HG03342 (cell line): ENCODE measurements at regions not wholly inside any gene's neighbourhood (a gene's known extent, or its start where the extent isn't known, plus 50 kb on each side); places are given as distances from the start of the nearest gene placed in this dataset.

Experiments
- ATAC-seq: cut with Tn5 transposase; IDR thresholded peaks from one replicate; pipeline ENCODE4 v1.9.1; 2021; ENCODE audit warnings: mild to moderate bottlenecking, moderate library complexity; ENCODE audit not compliant: unreplicated experiment

GRCh38 chr2:64767670-64768468 lies 114.2 kb upstream of the SERTAD2 start:
- ATAC-seq = peak; percentile 83

DNA sequence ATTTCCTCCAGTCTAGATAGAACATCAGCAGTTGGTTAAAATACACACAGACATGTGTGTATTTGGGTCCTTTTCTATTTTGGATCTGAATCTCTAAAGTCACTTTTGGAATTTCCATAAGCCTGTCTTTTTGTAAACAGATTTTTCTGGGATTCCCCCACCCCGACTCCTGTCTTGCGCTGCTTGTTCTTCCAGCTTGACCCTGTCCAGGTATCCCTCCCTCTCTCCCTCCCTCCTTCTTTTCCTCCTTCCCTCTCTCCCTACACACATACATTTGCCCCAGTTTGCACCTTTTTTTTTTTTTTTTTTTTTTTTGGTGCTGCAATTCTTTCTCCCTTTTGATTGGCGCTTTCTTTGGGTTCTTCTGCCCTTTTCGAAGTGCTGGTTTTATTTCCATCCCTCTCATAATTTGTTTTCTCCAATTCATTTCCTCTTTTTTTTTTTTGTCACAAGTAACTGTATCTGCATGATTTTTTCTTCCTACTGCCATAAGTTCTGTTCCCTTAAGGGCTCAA lies 114.8 kb upstream of the SERTAD2 start:
- ATAC-seq = peak; percentile 3

GRCh38 chr2:64769392-64770044 lies 115.8 kb upstream of the SERTAD2 start:
- ATAC-seq = no peak

DNA sequence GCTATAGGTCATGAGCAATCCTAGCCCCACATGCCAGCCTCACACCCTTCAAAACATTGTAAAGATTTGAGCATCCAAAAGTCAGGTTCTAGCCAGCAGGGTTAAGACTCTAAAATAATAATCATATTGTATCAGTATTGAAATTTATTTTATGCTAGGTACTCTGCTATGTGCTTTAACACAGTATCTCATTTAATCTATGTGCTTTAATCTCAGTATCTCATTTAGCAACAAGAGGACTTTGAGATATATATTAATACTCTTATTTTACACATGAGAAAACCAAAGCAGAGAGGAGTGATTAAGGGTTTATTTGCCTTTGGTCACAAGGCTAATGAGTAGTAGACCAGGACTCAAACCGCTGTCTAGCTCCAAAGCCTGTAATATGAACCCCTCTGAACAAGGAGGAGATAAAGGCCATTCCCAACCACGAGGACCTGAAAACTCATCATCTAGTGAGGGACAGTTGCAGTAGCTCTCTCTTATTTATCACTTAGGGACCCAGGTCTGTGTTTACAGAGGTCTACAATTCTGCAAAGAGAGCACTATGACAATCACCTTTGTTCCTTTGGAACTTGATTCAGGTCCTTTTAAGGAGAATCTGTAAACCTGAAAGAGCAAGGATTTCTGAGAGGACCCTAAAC lies 116.5 kb upstream of the SERTAD2 start:
- no peak for ATAC-seq

DNA sequence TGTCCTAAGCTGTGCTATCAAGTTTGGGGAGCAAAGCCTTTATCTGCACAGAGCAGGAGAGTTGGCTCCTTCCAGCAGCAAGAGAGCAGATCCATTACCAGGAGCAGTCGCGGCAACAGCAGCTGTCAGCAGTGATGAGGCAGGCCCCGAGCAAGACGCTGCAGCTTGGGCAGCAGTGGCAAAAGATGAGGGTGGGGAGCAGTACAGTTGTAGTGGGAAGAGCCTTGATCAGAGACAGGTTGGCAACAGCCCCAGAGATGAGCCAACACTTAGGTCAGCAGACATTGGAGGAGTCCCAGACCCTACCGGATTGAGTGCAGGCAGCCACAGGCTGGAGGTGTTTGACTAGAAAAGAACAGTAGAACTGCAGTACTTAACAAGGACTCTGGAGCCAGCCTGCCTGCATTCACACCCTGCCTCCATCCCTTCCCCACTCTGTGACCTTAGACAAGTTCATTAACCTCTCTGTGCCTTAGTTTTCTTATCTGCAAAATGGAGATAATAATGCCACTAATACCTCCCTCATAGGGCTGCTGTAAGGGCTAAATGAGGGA lies 117.1 kb upstream of the SERTAD2 start:
- no peak for ATAC-seq

- no peak for ATAC-seq
Observed at GRCh38 chr2:64771737-64772136, 118.0 kb upstream of the SERTAD2 start.

GRCh38 chr2:64773461-64774118 lies 119.9 kb upstream of the SERTAD2 start:
- no peak for ATAC-seq

- no peak for ATAC-seq
Observed at GRCh38 chr2:64777841-64778240, 124.1 kb upstream of the SERTAD2 start.

DNA sequence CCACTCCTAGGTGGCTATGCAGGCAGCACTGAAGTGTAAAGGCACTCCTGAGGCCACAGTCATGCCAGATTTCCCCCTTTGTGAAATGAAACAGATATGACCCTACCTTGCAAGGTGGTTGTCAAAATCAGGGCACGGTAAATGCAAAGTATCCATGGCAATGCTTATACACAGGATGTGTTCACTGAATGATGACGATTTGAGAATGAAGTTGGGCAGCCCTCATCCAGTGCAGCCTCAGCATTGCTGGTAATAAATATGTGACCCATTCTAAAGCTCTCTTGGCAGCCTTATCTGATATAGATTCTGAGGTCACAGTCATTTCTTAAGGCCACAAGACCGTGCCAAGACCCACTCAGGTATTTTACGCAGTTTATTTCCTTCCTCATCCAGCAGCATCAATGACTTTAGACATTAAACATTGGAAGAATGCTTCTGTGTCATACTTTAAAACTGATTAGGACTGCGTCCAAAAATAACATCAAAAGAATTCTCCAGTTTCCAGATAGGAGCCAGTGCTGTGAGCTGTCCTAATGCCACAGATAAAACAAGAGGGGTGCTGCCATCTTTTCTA lies 125.5 kb upstream of the SERTAD2 start:
- ATAC-seq = no peak

- ATAC-seq = no peak
Observed at GRCh38 chr2:64780041-64780440, 126.3 kb upstream of the SERTAD2 start.

- no peak for ATAC-seq
Observed at GRCh38 chr2:64781711-64782390, 128.1 kb upstream of the SERTAD2 start.

DNA sequence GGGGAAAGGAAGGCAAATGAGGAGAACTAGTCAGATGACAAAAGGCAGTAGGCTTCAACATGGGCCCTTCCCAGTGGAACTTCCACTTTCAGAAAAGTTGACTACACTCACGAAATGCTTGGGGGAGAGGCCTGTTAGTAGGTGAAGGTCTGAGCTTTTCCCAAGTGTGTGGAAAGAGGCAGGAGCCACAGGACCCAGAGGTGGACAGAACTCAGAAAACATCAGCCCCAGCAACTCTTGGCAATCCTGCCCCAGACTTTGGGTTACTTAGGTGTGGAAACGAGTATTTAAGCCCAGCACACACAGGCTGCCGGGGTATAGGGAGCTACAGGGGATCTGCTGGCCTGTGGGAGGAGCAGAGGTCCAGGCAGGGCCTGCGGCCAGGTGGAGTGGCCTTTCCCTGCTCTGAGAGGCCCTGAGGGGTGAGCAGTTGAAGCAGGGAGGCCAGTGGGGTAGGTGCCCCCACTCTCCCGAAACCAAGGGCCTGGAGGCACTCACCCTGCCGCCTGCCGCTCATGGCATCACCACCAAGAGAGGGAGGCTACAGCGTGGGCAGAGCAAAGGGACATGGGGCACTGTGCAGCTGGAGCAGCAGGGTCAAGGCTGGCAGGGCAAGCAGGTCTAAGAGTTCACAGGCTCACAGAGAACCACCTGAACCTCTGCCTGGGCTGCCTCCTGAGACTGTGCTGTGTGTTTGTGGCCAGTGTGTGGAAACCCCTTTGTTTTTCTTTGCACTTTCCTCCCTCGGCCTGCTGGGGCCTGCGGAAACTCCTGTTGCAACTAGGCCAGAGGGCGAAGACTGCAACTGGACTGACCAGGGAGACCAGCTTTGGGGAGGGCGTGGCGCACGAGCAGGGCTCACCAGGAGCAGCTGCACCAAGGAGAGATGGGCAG lies 130.7 kb upstream of the SERTAD2 start:
- no peak for ATAC-seq

DNA sequence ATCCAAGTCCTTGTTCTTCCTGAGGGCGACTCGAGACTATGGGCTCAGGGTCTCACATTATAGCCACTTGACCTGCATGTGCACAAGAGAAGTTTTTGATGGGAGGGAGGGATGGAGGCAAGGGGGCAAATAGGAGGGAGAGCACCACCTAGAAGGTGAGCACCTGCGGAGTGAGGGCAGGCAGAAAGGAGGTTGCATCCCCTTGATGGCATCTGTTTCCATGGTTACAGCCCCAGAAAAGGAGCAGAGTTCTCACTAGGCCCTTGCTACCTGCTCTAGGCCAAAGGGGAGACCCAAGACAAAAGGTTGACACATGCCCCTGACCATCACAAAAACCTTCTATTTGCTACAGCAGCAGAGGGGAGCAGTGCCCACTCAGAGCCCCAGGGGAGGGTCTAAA lies 131.5 kb upstream of the SERTAD2 start:
- no peak for ATAC-seq

DNA sequence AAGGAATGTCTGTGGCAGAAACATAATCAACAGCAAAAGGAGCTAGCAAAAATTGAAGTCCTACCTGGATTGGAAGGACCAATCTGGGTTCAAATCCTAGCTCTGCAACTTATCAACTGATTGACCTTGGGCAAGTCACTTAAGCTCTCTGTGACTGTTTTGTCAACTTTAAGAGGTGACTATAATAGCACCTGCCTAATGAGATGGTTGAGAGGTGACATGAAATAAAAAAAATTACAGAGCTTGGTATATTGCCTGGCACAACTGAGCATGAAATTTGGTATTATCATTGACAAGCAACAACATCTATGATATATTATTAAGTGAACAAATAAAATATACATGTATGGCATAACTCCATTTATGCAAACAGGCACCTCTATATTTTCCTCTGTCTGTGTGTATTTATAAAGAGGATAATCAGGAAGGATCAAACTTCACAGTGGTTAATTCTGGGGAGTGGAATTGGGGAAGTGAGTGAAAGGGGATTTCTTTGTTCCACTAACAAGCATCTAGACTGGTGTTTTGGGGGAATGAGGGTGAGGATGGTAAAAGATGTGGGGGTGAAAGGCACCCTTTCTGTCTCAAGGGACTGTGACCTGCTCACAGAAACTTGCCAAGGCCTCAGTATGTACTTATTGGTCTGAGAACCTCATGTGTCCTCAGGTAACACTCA lies 132.8 kb upstream of the SERTAD2 start:
- no peak for ATAC-seq

DNA sequence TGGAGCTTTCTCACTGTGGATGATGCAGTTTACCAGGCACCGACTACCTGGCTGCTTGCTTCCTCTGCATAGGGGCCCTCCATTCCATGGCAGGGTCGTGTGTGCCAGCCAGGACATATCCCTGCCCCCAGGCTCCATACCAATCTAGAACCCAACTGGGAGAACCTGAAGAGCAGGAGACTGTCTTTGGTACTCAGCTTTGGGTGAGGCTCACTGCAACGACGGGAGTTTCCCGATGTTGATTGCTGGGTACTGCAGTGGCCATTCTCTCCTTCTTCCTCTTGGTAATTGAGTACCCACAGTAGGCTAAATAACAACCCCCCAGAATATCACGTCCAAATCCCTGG lies 133.3 kb upstream of the SERTAD2 start:
- no peak for ATAC-seq

- ATAC-seq = no peak
Observed at GRCh38 chr2:64787698-64788097, 134.0 kb upstream of the SERTAD2 start.

DNA sequence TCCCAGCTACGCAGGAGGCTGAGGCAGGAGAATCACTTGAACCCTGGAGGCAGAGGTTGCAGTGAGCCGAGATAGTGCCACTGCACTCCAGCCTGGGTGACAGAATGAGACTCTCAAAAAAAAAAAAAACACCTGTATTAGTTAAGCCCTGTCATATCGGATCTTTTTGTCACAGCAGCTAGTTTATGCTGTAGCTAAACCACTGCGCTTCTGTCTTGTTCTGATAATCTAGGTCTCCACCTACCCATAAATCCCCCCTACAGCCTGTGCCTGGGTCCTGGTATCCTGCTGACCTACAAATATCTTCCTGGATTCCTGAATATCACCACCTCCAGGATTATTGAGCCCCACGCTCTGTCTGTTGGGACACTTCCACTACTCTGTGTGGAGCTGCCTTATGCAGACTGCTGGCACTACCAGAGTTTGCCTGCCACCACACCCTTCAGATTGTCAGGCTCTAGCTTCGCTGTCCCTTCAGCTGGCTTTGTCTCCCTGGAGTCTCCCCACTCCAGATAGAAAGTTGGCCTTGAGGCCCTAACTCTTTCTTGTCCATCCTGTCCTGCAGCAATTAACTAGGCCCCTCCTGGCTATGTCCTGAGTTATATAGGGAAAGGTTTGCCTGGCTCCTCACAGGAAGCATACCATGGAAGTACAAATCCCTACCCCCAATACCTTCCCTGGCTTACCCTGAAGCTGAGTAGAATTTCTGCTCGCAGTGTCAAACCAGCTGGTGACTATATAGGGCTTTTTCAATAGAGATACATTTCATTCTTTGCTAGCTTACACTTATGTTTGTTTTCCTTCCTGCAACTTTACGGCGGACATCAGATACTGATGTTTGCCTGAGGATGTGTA lies 136.0 kb upstream of the SERTAD2 start:
- ATAC-seq = no peak

DNA sequence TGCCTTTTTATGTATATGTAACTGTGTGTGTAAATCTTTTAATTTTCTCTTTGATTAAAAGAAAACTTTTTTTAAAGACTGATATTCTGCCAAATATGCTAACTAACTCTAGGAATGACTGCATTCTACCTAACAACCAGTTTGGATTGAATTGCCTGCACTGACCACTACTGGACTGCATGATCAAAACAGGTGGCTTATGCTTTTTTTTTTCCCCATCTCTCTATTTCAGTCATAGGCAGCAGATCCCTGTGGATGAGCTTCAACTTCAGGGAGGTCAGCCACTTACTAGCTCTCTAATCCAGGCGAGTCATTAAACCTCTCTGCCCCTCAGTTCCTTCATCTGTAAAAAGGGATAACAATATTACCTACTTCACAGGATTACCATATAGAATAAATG lies 138.6 kb upstream of the SERTAD2 start:
- ATAC-seq = no peak
